Erythroblast (primary cell): ENCODE measurements at regions not wholly inside any gene's neighbourhood (a gene's known extent, or its start where the extent isn't known, plus 50 kb on each side); places are given as distances from the start of the nearest gene placed in this dataset.

ENCODE experiments used
- GATA1 ChIP-seq: IDR thresholded peaks from 2 replicates; pipeline ENCODE4 v1.6.1; 2011; ENCODE audit warnings: low read depth, mild to moderate bottlenecking, control low read depth, low read length, moderate library complexity
- POLR2A ChIP-seq: IDR thresholded peaks from 2 replicates; pipeline ENCODE4 v1.6.1; 2011; ENCODE audit warnings: mild to moderate bottlenecking, low read length

DNA sequence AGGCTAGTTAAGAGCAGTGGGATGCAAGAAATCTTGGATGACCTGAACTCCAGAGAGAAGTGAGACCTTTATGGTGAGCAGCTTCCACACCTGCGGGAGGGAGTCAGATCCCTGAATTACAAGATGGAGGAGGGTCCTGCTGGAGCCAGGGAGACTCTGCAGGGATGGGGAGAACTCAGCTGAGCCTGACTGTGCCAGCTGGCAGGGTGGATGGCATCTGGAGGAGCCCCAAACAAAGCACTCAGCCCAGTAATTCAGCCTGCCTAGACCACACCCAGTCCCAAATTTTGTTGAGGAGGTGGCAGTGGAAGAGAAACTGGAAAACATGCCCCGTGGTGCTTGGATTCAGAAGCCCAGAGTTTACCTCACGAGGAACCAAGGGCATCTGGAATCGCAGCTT, 208.2 kb downstream of the WDR11 start:
- no peak for TF ChIP-seq POLR2A
- TF ChIP-seq GATA1: no peak
